ENCODE measurements at regions not wholly inside any gene's neighbourhood (a gene's known extent, or its start where the extent isn't known, plus 50 kb on each side); places are given as distances from the start of the nearest gene placed in this dataset.

GRCh38 chr1:60870269-60870865 is 212.0 kb upstream of the NFIA start:
- 85 to 96% methylated on average over 5 of the region's 5 CpGs for WGBS, 2 donors

GRCh38 chr1:60868901-60869663 is 213.3 kb upstream of the NFIA start:
- DNase-seq (ENCODE audit: low spot score in 2 of 2), result no peak
- H3K4me3 ChIP-seq (ENCODE audit: low read depth, poor library complexity, severe bottlenecking), result no peak overlapping the region
- TF ChIP-seq POLR2A (IDR thresholded peaks at IDR 0.05) (no peak), CTCF (IDR thresholded peaks at IDR 0.05) (no peak)
- intact Hi-C loops (cut with DNase I; ENCODE audit: low total_unique reads), result no loop called here
- 88 to 95% methylated on average over 2 of the region's 2 CpGs for WGBS, 2 donors

More at GRCh38 chr1:60870269-60870865, 212.0 kb upstream of the NFIA start:
- intact Hi-C loops (cut with DNase I; ENCODE audit: low total_unique reads), result no loop called here
- no peak overlapping the region for H3K4me3 ChIP-seq (ENCODE audit: low read depth, poor library complexity, severe bottlenecking)
- DNase-seq (ENCODE audit: low spot score in 2 of 2), result no peak
- TF ChIP-seq POLR2A (IDR thresholded peaks at IDR 0.05) (no peak), CTCF (IDR thresholded peaks at IDR 0.05) (no peak)

GRCh38 chr1:60867782-60868181 is 214.6 kb upstream of the NFIA start:
- 75 to 83% methylated on average over 12 of the region's 12 CpGs for WGBS, 2 donors
- intact Hi-C loops (cut with DNase I; ENCODE audit: low total_unique reads), result no loop called here
- H3K4me3 ChIP-seq (ENCODE audit: low read depth, poor library complexity, severe bottlenecking), result no peak overlapping the region
- no peak for DNase-seq (ENCODE audit: low spot score in 2 of 2)
- TF ChIP-seq POLR2A (IDR thresholded peaks at IDR 0.05) (no peak), CTCF (IDR thresholded peaks at IDR 0.05) (no peak)

- intact Hi-C loops (cut with DNase I; ENCODE audit: low total_unique reads), result no loop called here
- no peak overlapping the region for H3K4me3 ChIP-seq (ENCODE audit: low read depth, poor library complexity, severe bottlenecking)
- TF ChIP-seq CTCF (IDR thresholded peaks at IDR 0.05), result no peak
- TF ChIP-seq POLR2A (IDR thresholded peaks at IDR 0.05), result no peak
- 39 to 42% methylated on average over 3 of the region's 3 CpGs for WGBS, 2 donors
- DNase-seq (ENCODE audit: low spot score in 2 of 2), result no peak
Observed at GRCh38 chr1:60866917-60867531, 215.3 kb upstream of the NFIA start.

GRCh38 chr1:60866226-60866900 is 216.0 kb upstream of the NFIA start:
- H3K4me3 ChIP-seq (ENCODE audit: low read depth, poor library complexity, severe bottlenecking), result no peak overlapping the region
- no peak for TF ChIP-seq POLR2A (IDR thresholded peaks at IDR 0.05)
- TF ChIP-seq CTCF (IDR thresholded peaks at IDR 0.05), result no peak
- intact Hi-C loops (cut with DNase I; ENCODE audit: low total_unique reads), result no loop called here
- DNase-seq (ENCODE audit: low spot score in 2 of 2), result no peak
- 67 to 68% methylated on average over 13 of the region's 13 CpGs for WGBS, 2 donors

Data from lower leg skin (tissue), 4 donors.